Prostate gland (tissue), 2 donors: ENCODE measurements at regions not wholly inside any gene's neighbourhood (a gene's known extent, or its start where the extent isn't known, plus 50 kb on each side); places are given as distances from the start of the nearest gene placed in this dataset.
"Not testable (repeated sequence)": the region's sequence is repeated elsewhere in the genome, so short reads cannot be mapped to it uniquely, and the experiment has no call there.

ENCODE experiments used
- DNase-seq: peaks from one replicate; pipeline ENCODE4 v3.0.0-alpha.2; 2019; ENCODE audit warnings: low spot score
- H3K27ac ChIP-seq, 2 donors: fragments of 200-600 bp; sonication (generic); 2 replicates each; pipeline ENCODE4 v1.5.1; 2017 to 2019
- H3K27me3 ChIP-seq: fragments of 200-600 bp; sonication (generic); replicated peaks from 2 replicates; pipeline ENCODE4 v1.5.1; 2019; ENCODE audit not compliant: insufficient read depth
- H3K36me3 ChIP-seq, 2 donors: fragments of 200-600 bp; sonication (generic); 1 replicate in 1 of 2; 2 replicates in 1 of 2; pipeline versions ENCODE4 v1.5.1 to v1.8.1; 2017 to 2019
- H3K4me1 ChIP-seq: fragments of 200-600 bp; sonication (generic); replicated peaks from 2 replicates; pipeline ENCODE4 v1.5.1; 2019
- H3K4me3 ChIP-seq, 2 donors: fragments of 200-600 bp; sonication (generic); 2 replicates each; pipeline ENCODE4 v1.5.1; 2017 to 2019
- H3K9me3 ChIP-seq: fragments of 200-600 bp; sonication (generic); 2 replicates; pipeline ENCODE4 v1.5.1; 2017
- CTCF ChIP-seq, 4 experiments: fragments of 200-600 bp in 2 of 4; fragments of 450-650 bp in 2 of 4; sonication (generic) in 2 of 4; IDR thresholded peaks; 1 replicate in 3 of 4; 2 replicates in 1 of 4; pipeline ENCODE4 v1.5.1; 2016 to 2019; ENCODE audit warnings: antibody characterized with exemption in 4 of 4, mild to moderate bottlenecking in 2 of 4, moderate library complexity in 2 of 4
- POLR2A ChIP-seq: fragments of 450-650 bp; IDR thresholded peaks from one replicate; pipeline ENCODE4 v1.6.1; 2016; ENCODE audit warnings: antibody characterized with exemption, mild to moderate bottlenecking
- POLR2AphosphoS5 ChIP-seq: sonication (generic); formaldehyde crosslinking; IDR thresholded peaks from one replicate; pipeline ENCODE4 v1.6.1; 2017; ENCODE audit warnings: antibody characterized with exemption
- WGBS: methylation state at CpG from one replicate; pipeline ENCODE4 v1.1.5; 2018; 5-methylcytosine and 5-hydroxymethylcytosine counted together
- intact Hi-C: fragments of 100-400 bp; cut with DNase I; formaldehyde crosslinking; loops from one replicate; pipeline ENCODE4 v1.14.2; 2022

GRCh38 chrX:67346225-67346624 lies 197.6 kb upstream of the AR start:
- TF ChIP-seq CTCF (IDR thresholded peaks at IDR 0.05), result no peak
- no peak for TF ChIP-seq POLR2AphosphoS5
- TF ChIP-seq POLR2A, result no peak
- Histone ChIP-seq H3K27me3 (no peaks in the 10 kb centered on the region), H3K4me1 (no peaks in the 10 kb centered on the region), H3K27ac (no peak overlapping the region), H3K4me3 (no peak overlapping the region), H3K36me3 (no peaks in the 10 kb centered on the region), H3K9me3 (no peaks in the 10 kb centered on the region)
- DNase-seq, result no peak
- intact Hi-C loops, result no loop called here
- WGBS, result 91% methylated on average over 1 of the region's 1 CpG

- intact Hi-C loops, result no loop called here
- H3K9me3 ChIP-seq, result no peaks in the 10 kb centered on the region
- H3K27ac ChIP-seq, result no peak overlapping the region
- H3K27me3 ChIP-seq, result no peaks in the 10 kb centered on the region
- DNase-seq, result no peak
- TF ChIP-seq POLR2A, result no peak
- TF ChIP-seq POLR2AphosphoS5, result no peak
- TF ChIP-seq CTCF (IDR thresholded peaks at IDR 0.05), result no peak
- H3K36me3 ChIP-seq, result no peaks in the 10 kb centered on the region
- 57% methylated on average over 1 of the region's 1 CpG for WGBS
- H3K4me1 ChIP-seq, result no peaks in the 10 kb centered on the region
- H3K4me3 ChIP-seq, result no peak overlapping the region
These were observed 197.2 kb upstream of the AR start for GRCh38 chrX:67346667-67347066.

- Histone ChIP-seq H3K9me3 (no peaks in the 10 kb centered on the region), H3K27me3 (no peaks in the 10 kb centered on the region), H3K36me3 (no peaks in the 10 kb centered on the region), H3K4me3 (no peak overlapping the region), H3K4me1 (no peaks in the 10 kb centered on the region), H3K27ac (no peak overlapping the region)
- WGBS, result 94% methylated on average over 1 of the region's 1 CpG
- no peak for DNase-seq
- TF ChIP-seq CTCF (IDR thresholded peaks at IDR 0.05), result no peak
- no peak for TF ChIP-seq POLR2AphosphoS5
- TF ChIP-seq POLR2A, result no peak
- intact Hi-C loops, result no loop called here
These were observed 196.7 kb upstream of the AR start for GRCh38 chrX:67347145-67347544.

GRCh38 chrX:67351411-67351810 lies 192.4 kb upstream of the AR start:
- WGBS, result 23% methylated on average over 2 of the region's 2 CpGs
- TF ChIP-seq POLR2AphosphoS5 (no peak), CTCF (IDR thresholded peaks at IDR 0.05) (no peak), POLR2A (no peak)

GRCh38 chrX:67353651-67354370 lies 190.0 kb upstream of the AR start:
- 93% methylated on average over 2 of the region's 2 CpGs for WGBS
- Histone ChIP-seq H3K27ac (no peak overlapping the region), H3K4me3 (no peak overlapping the region), H3K27me3 (no peaks in the 10 kb centered on the region), H3K4me1 (no peaks in the 10 kb centered on the region), H3K9me3 (no peaks in the 10 kb centered on the region), H3K36me3 (no peaks in the 10 kb centered on the region)
- DNase-seq, result no peak
- intact Hi-C loops, result no loop called here
- TF ChIP-seq POLR2A (no peak), CTCF (IDR thresholded peaks at IDR 0.05) (no peak), POLR2AphosphoS5 (no peak)

More at GRCh38 chrX:67351411-67351810, 192.4 kb upstream of the AR start:
- H3K27ac ChIP-seq, result no peak overlapping the region
- intact Hi-C loops, result no loop called here
- no peaks in the 10 kb centered on the region for H3K27me3 ChIP-seq
- DNase-seq, result no peak
- no peaks in the 10 kb centered on the region for H3K4me1 ChIP-seq
- no peaks in the 10 kb centered on the region for H3K9me3 ChIP-seq
- no peak overlapping the region for H3K4me3 ChIP-seq
- H3K36me3 ChIP-seq, result no peaks in the 10 kb centered on the region

GRCh38 chrX:67361267-67361666 lies 182.6 kb upstream of the AR start:
- DNase-seq, H3K9me3 ChIP-seq, H3K4me1 ChIP-seq, H3K27me3 ChIP-seq, H3K27ac ChIP-seq, intact Hi-C loops, H3K36me3 ChIP-seq, H3K4me3 ChIP-seq: not testable (repeated sequence)
- WGBS, result 72% methylated on average over 2 of the region's 2 CpGs
